ENCODE measurements at regions not wholly inside any gene's neighbourhood (a gene's known extent, or its start where the extent isn't known, plus 50 kb on each side); places are given as distances from the start of the nearest gene placed in this dataset.

GRCh38 chr4:71162386-71162785 lies 168.9 kb downstream of the DCK start:
- DNase-seq, result no peak

GRCh38 chr4:71163317-71163716 lies 169.9 kb downstream of the DCK start:
- no peak for DNase-seq

GRCh38 chr4:71167083-71167482 lies 171.7 kb upstream of the SLC4A4 start:
- DNase-seq, result no peak

GRCh38 chr4:71171592-71171991 lies 167.2 kb upstream of the SLC4A4 start:
- DNase-seq, result no peak

GRCh38 chr4:71181332-71181731 lies 157.5 kb upstream of the SLC4A4 start:
- DNase-seq, result no peak

GRCh38 chr4:71184195-71184781 lies 154.5 kb upstream of the SLC4A4 start:
- peak; percentile 31 to 37 for DNase-seq

DNA sequence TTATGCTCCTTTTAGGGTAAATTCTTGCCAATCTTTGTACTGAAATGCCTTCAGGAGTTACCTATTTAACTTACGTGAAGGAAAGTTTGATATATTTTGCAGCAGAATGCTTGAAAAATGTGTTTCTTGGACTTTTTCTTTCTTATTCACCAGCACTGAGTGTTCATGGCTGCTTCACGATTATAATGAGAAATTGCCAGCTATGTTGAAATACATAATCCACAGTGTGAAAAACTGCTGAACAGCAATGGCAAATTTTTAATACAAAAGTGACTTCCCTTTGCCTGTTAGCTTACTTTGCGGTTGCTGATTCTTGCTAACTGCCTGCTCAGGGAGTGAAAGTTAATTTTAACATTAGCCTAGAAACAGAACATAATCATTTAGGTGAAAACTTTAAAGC lies 153.8 kb upstream of the SLC4A4 start:
- no peak for DNase-seq

DNA sequence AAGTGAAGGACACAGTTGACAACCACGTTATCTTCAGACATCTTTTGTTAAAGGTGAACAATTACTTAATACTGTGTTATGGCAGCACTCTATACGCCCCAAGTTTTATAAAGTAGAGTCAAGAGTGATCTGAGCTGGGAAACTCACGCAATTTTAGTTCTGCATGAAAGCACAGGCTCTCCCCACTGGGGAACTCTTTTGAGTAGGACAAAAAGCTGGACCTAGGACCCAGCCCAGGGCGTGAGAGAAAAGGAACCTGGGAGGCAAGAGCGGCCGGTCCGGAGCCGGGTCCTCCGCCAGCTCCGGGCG lies 152.6 kb upstream of the SLC4A4 start:
- no peak for DNase-seq

GRCh38 chr4:71186566-71187403 lies 152.0 kb upstream of the SLC4A4 start:
- peak; percentile 36 to 56 for DNase-seq

- DNase-seq, result peak; percentile 39 to 44
These were observed 151.2 kb upstream of the SLC4A4 start for GRCh38 chr4:71187404-71188155.

GRCh38 chr4:71188156-71188640 lies 150.6 kb upstream of the SLC4A4 start:
- no peak for DNase-seq

GRCh38 chr4:71188951-71189350 lies 149.9 kb upstream of the SLC4A4 start:
- DNase-seq, result no peak

DNA sequence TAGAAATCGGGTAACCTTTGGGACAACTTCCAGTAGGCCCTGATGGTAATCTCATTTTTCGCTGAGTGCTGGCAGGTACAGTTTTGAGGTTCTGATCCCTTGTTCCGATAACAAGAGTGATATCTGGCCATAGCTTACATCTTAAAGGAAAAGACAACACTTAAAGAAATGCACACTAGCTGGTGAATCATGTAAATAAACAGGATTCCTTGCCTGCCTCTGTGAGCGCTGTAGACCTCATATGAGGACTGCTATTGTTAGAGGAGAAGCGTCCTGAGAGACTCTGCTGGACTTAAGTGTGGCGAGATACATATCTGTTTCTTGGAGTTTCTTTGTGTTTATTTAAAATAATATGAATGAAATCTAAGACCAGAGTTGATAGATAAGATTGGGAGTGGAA lies 149.3 kb upstream of the SLC4A4 start:
- no peak for DNase-seq

DNA sequence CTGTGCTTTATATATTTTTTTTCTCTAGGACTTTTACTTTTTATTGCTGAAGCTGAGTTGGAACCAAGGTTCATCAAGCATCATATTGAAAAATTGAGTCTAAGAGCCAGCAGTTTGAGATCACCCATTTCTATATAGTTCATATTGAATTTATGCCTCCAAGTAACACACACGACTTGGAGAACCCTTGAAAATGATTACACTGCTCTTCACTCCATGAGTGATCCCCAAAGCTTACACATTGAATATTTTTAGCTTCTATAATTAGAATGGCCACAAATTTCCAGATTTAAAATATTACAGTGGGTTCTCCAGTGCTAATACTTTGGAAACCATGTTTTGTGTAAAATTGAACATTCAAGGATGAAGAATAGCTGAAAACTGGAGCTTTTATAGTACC lies 144.4 kb upstream of the SLC4A4 start:
- no peak for DNase-seq

- DNase-seq, result no peak
These were observed 142.9 kb upstream of the SLC4A4 start for GRCh38 chr4:71195924-71196323.

DNA sequence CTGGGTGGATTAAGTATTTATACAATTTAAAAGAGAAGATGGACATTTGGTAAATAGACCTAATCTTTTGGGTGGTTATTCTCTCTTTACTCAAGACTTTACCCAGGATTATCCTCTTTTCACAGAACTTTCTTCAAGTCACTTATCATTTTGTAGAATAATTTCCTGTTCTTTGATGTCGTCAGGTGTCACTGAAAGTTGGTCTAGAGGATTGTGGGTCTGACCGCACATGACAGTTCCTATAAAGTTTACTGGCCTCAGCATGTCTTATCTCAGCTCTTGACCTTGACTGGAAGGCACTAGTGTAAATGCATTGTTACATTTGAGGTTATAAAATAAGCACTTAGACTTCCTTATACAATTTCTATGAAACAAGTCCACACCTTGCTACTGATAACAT lies 139.9 kb upstream of the SLC4A4 start:
- DNase-seq, result no peak

- DNase-seq, result no peak
These were observed 137.8 kb upstream of the SLC4A4 start for GRCh38 chr4:71201057-71201456.

DNA sequence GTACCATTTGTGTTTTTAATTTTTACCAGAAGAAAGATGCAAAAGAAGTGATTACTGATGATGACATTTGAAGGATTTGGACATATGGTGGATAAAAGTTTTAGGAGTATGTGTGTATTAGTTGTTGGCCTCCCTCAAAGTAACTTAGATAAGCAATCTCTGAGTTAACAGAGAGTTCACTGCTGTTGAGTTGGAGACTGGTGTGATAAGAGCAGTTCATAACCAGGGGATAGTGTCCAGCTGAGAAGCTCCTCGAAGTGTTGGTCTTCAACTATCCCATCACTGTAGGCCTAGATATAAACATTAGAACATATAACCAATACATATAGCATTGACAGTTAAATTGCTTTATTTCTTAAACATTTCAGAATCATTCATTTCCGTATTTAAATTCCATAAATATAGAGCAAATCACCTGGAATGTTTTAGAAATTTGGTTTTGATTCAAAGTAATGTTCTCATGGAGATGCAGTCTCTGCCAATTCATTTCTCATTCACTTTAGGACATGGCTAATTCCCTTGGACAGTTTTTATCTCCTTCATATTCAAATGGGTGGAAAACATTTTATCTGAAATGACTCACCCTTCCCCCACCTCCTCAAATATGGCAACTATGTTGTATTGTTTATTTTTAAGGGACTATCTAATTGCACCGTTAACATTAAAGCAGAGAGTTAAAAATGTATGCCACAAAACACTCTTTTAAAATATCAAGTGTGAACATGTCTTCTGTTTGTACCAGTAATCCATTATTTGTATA lies 136.8 kb upstream of the SLC4A4 start:
- no peak for DNase-seq

- DNase-seq, result no peak
These were observed 136.1 kb upstream of the SLC4A4 start for GRCh38 chr4:71202705-71203104.

DNA sequence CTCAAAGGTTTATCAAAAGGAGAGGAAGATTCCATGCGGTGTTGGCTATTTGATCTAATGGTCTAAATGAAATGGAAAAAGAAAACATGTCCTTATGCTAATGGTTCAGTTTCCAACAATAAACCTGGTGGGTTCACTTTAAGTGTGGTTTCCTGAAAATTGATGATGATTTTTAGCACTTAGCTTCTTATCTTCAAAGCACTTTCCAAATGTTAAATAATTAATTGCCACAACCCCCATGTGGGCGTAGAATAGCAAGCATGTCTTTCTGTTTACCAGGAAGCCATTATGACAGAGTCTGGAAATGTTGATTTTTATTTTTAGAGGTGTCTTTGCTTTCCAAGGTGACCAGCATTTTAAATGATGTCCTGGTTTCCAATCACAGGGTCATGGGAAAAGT lies 134.8 kb upstream of the SLC4A4 start:
- DNase-seq, result no peak

- DNase-seq, result no peak
These were observed 132.1 kb upstream of the SLC4A4 start for GRCh38 chr4:71206763-71207162.

GRCh38 chr4:71209161-71209560 lies 129.7 kb upstream of the SLC4A4 start:
- no peak for DNase-seq

- no peak for DNase-seq
These were observed 128.0 kb upstream of the SLC4A4 start for GRCh38 chr4:71210823-71211222.

All from activated T-cell treated with anti-CD3 and anti-CD28 coated beads, Interleukin-2, amount 50 U/mL, for 48 hours (primary cell).